Omental fat pad (tissue), 3 donors: ENCODE measurements at regions not wholly inside any gene's neighbourhood (a gene's known extent, or its start where the extent isn't known, plus 50 kb on each side); places are given as distances from the start of the nearest gene placed in this dataset.
"Not testable (repeated sequence)": the region's sequence is repeated elsewhere in the genome, so short reads cannot be mapped to it uniquely, and the experiment has no call there.

ENCODE experiments used
- ATAC-seq: fragments of 150-250 bp; one replicate; pipeline ENCODE4 v1.9.1; 2016; ENCODE audit warnings: mild to moderate bottlenecking, moderate library complexity; ENCODE audit not compliant: low FRiP score
- DNase-seq: peaks from one replicate; pipeline ENCODE4 v3.0.0-alpha.2; 2019; ENCODE audit warnings: low spot score
- CTCF ChIP-seq, 3 donors: fragments of 450-650 bp; IDR thresholded peaks; one replicate each; pipeline ENCODE4 v1.5.1; 2016 to 2017; ENCODE audit warnings: antibody characterized with exemption in 3 of 3, mild to moderate bottlenecking in 3 of 3, moderate library complexity in 2 of 3

- DNase-seq, ATAC-seq: not testable (repeated sequence)
These were observed 84.9 kb upstream of the ALDH3B2 start for GRCh38 chr11:67759321-67759720.

DNA sequence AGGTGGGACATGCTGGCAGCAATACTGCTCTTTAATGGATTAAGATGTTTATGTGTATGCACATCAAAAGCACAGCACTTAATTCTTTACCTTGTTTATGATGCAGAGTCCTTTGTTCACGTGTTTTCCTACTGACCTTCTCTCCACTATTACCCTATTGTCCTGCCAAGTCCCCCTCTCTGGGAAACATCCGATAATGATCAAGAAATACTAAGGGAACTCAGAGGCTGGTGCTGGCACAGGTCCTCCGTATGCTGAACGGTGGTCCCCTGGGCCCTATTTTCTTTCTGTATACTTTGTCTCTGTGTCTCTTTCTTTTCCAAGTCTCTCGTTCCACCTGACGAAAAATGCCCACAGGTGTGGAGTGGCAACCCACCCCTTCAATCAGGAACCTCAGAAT lies 84.0 kb upstream of the ALDH3B2 start:
- DNase-seq, ATAC-seq: not testable (repeated sequence)

DNA sequence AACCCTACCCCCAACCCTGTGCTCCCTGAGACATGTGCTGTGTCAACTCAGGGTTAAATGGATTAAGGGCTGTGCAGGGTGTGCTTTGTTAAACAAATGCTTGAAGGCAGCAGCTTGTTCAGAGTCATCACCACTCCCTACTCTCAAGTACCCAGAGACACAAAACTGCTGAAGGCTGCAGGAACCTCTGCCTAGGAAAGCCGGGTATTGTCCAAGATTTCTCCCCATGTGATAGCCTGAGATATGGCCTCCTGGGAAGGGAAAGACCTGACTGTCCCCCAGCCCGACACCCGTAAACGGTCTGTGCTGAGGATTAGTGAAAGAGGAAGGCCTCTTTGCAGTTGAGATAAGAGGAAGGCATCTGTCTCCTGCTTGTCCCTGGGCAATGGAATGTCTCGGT lies 83.6 kb upstream of the ALDH3B2 start:
- not testable (repeated sequence) for DNase-seq, ATAC-seq

GRCh38 chr11:67753820-67754219 lies 79.4 kb upstream of the ALDH3B2 start:
- ATAC-seq, DNase-seq: not testable (repeated sequence)

- ATAC-seq, result no peak
- no peak for DNase-seq
- TF ChIP-seq CTCF (IDR thresholded peaks at IDR 0.05), result no peak
These were observed 70.8 kb upstream of the ALDH3B2 start for GRCh38 chr11:67745181-67745726.

DNA sequence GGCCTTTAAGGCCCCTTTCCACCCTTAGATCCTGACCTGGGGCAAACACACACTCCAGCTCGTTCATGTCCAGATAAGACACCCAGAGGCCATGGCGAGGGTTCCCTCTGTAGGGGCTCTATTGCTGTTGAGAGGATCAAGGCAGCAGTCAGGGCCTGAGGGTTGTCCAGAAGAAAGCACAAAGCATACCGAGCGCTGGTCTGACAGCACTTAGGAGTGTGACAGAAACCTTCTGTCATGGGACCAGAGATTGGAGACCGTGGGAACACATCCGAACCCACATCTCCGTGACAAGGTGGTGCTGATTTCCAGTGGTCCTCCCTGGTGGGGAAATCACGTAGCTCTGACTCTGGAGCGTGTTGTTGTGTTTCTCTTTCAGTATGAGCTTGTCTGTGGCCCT lies 69.8 kb upstream of the ALDH3B2 start:
- not testable (repeated sequence) for DNase-seq, ATAC-seq

DNA sequence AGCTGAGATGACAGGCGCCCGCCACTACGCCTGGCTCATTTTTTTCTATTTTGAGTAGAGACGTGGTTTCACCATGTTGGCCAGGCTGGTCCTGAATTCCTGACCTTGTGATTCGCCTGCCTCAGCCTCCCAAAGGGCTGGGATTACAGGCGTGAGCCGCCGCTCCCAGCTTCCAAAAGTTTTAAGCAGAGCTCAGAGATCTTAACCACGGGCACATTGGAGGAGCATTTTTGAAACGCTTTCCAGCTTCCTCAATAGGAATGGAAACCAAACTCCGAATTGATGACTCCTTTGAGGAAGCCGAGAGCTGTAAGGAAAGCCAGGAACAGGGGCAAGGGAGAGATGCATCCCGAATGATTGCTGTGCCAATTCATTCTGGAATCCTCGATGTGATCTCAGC lies 63.8 kb upstream of the ALDH3B2 start:
- DNase-seq, ATAC-seq: not testable (repeated sequence)

DNA sequence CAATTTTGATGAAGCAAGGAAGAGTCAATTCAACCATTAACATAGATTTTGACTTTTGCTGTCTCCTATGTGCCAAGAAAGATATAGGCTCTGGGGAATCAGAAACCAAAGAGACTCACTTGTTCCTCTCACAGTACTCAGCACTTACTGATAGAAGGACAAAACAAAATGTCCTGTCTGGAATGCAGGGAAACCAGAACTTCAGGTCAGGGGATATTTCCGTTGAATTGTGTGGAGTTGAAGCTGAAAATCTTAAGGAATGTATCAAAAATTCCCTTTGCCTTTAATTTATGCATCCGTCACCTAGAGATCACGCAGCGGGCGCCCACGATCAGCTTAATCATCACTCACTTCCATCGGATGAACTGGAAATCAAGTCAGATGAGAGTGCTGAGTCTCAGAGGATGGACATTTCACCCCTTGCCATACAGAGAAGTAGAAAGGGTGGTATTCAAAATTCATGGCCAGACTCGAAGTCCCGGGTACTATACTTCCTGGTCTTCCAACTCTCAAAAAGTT lies 63.2 kb upstream of the ALDH3B2 start:
- not testable (repeated sequence) for DNase-seq, ATAC-seq

DNA sequence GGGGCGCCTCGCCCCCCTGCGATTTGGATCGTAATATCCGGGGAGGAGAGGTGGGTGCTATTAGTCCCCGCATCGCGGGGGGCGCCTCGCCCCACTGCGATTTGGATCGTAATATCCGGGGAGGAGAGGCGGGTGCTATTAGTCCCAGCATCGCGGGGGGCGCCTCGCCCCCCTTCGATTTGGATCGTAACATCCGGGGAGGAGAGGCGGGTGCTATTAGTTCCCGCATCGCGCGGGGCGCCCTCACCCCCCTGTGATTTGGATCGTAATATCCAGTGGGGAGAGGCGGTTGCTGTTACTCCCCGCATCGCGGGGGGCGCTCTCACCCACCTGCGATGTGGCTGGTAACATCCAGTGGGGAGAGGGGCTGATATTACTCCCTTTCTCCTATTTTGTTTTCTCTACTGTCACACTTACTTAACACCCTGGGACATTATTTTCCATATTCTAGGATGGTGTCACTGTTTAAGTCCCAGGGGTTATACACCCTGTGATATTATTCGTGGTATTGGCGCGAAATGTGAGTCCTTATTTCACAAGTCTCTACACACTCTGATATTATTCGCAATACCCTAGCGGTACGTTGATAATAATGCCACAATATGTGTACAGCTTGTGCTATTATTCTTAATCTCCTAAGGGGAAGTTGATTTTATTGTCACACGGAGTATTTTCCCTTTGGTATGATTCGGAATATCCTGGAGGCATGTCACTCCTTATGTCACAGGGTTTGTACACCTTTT lies 57.8 kb upstream of the ALDH3B2 start:
- ATAC-seq, result no peak
- TF ChIP-seq CTCF (IDR thresholded peaks at IDR 0.05), result no peak

DNA sequence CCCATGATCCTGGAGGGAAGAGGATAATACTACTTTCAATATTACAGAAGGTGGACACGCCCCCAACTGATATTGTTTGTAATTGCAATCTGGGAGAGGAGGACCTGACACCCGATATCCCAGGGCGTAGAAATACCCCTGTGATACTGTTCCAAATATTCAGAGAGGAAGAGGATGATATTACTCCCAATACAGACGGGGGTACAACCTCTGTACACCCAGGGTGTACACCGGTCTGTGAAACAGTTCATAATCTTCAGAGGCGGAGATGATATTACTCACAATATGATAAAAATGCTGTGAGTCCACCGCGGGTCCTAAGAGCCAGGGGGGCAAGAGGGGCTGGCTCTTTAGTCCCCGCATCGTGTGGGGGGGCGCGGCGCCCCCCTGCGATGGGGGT lies 57.2 kb upstream of the ALDH3B2 start:
- DNase-seq (no peak), ATAC-seq (no peak)
- TF ChIP-seq CTCF (IDR thresholded peaks at IDR 0.05), result no peak

More for the DNA sequence above, 57.8 kb upstream of the ALDH3B2 start:
- no peak for DNase-seq

GRCh38 chr11:67728163-67728571 lies 53.7 kb upstream of the ALDH3B2 start:
- not testable (repeated sequence) for ATAC-seq, DNase-seq

DNA sequence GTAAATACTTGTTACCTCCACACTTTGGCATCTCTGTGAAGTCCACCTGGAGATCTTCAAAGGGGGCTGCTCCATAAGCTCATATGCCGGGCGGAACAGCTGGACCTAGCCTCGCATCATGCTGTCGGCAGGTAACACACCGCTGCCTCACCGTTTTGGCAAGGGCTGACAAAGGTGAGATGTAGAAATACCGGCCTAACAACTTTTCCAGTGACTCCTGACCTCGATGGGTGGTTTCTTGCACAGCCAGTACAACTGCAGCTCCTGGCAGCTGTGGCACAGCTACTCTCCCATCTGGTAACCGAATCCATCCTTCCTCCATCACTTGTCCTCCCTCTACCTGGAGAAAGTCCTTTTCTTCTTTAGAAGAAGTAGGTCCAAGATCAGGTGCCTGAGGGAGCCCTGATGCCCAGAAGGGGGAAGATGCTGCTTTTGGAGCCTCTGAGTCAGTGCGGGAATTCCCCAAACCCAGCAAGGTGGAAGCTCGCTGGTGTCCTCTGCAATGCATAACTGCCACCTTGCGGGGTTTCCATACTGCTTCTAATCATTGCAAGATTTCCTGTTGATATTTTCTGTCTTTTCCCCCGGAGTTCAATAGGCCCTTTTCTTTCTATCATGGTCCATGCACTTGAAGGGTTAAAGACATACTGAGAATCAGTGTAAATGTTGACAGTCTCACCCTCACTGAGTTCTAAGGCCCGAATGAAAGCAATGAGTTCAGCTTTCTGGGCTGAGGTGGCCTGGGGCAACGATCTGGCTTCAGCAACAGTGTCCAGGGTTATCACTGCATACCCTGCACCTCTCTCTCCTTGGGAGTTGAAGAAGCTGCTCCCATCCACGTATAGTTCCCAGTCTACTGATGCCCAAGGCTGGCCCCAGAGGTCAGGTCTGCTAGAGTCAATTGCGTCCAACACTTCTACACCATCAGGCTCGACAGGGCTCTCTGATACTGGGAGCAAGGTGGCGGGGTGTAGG lies 52.9 kb upstream of the ALDH3B2 start:
- not testable (repeated sequence) for ATAC-seq, DNase-seq
